ENCODE measurements at regions not wholly inside any gene's neighbourhood (a gene's known extent, or its start where the extent isn't known, plus 50 kb on each side); places are given as distances from the start of the nearest gene placed in this dataset.

DNA sequence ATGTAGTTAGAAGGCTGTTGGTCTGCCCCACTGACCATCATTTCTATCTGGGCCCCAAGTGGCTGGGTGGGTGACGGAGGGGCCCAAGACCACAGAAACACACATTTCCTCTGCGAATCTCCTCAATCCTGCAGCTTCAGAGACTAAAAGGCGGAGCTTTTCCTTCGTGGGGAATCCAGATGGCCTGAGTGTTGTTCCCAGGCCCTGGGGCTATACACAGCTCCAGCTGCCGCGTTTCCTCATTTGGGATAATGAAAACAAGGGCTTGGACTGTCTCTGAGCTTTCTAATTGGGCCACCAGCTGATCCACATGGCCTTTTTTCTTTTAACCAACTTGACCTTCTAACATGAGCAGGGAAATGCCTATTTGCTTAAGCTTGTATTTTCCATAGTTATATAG, 339.9 kb downstream of the CXCL12 start:
- Histone ChIP-seq H3K27me3 (replicated peaks in 1 of 7) (peaks cover 0 to 13% (median 0%) of the 10 kb centered on the region in 7 donors), H3K27ac (peak overlapping the region in 6 of 8 donors; percentile 6 to 50 (median 37)), H3K4me3 (no peak overlapping the region), H3K4me1 (peaks cover 0 to 7% (median 0%) of the 10 kb centered on the region in 6 donors), H3K9me3 (no peaks in the 10 kb centered on the region), H3K36me3 (no peaks in the 10 kb centered on the region)
- intact Hi-C loops (cut with DNase I; ENCODE audit: low total_unique reads), result no loop called here
- no peak for TF ChIP-seq POLR2AphosphoS5 (IDR thresholded peaks at IDR 0.05)
- no peak for TF ChIP-seq CTCF (IDR thresholded peaks at IDR 0.05 in 8 of 11, conservative IDR thresholded peaks at IDR 0.05 in 3 of 11)
- TF ChIP-seq POLR2A (IDR thresholded peaks at IDR 0.05), result no peak
- no peak for DNase-seq
- 59 to 79% (median 78%) methylated on average over 6 of the region's 6 CpGs for WGBS, 5 donors

DNA sequence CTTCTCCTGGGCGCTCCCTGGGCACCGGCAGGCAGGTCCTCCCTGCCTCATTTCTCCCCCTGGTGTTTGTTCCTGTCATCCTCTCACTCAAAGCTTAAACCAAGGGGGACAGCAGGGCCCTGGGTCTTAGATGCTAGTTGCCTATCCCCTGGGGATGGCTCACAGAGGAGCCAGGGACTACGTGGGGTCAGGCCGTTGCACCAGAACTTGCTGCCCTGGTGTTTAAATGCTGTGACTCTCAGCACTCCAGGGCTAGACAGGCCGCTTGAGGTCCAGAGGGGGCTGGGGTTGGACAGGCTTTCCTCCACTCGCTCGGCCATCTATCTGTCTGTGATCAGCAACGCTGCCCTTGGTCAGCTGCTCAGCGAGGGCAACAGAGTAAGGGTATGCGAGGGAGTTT, 340.3 kb downstream of the CXCL12 start:
- peaks cover 0 to 7% (median 0%) of the 10 kb centered on the region in 6 donors for H3K4me1 ChIP-seq
- intact Hi-C loops (cut with DNase I; ENCODE audit: low total_unique reads), result no loop called here
- H3K27me3 ChIP-seq (replicated peaks in 1 of 7), result peaks cover 0 to 8% (median 0%) of the 10 kb centered on the region in 7 donors
- 84 to 93% (median 88%) methylated on average over 8 to 10 of the region's 10 CpGs for WGBS, 5 donors
- H3K4me3 ChIP-seq, result no peak overlapping the region
- DNase-seq, result no peak
- no peaks in the 10 kb centered on the region for H3K36me3 ChIP-seq
- no peaks in the 10 kb centered on the region for H3K9me3 ChIP-seq
- peak overlapping the region in 6 of 8 donors; percentile 6 to 50 (median 37) for H3K27ac ChIP-seq
- TF ChIP-seq CTCF (IDR thresholded peaks at IDR 0.05 in 8 of 11, conservative IDR thresholded peaks at IDR 0.05 in 3 of 11) (no peak), POLR2A (IDR thresholded peaks at IDR 0.05) (no peak), POLR2AphosphoS5 (IDR thresholded peaks at IDR 0.05) (no peak)

- intact Hi-C loops (cut with DNase I; ENCODE audit: low total_unique reads), result no loop called here
- Histone ChIP-seq H3K27me3 (replicated peaks in 1 of 7) (peaks cover 0 to 1% (median 0%) of the 10 kb centered on the region in 7 donors), H3K9me3 (no peaks in the 10 kb centered on the region), H3K27ac (peak overlapping the region in 1 of 8 donors; percentile 37), H3K36me3 (no peaks in the 10 kb centered on the region), H3K4me1 (peaks cover 0 to 7% (median 0%) of the 10 kb centered on the region in 6 donors), H3K4me3 (no peak overlapping the region)
- DNase-seq, result no peak
- 81 to 93% (median 88%) methylated on average over 14 of the region's 14 CpGs for WGBS, 5 donors
- TF ChIP-seq POLR2AphosphoS5 (IDR thresholded peaks at IDR 0.05) (no peak), POLR2A (IDR thresholded peaks at IDR 0.05) (no peak), CTCF (IDR thresholded peaks at IDR 0.05 in 8 of 11, conservative IDR thresholded peaks at IDR 0.05 in 3 of 11) (no peak)
Observed at GRCh38 chr10:44043646-44044375, 341.1 kb downstream of the CXCL12 start.

DNA sequence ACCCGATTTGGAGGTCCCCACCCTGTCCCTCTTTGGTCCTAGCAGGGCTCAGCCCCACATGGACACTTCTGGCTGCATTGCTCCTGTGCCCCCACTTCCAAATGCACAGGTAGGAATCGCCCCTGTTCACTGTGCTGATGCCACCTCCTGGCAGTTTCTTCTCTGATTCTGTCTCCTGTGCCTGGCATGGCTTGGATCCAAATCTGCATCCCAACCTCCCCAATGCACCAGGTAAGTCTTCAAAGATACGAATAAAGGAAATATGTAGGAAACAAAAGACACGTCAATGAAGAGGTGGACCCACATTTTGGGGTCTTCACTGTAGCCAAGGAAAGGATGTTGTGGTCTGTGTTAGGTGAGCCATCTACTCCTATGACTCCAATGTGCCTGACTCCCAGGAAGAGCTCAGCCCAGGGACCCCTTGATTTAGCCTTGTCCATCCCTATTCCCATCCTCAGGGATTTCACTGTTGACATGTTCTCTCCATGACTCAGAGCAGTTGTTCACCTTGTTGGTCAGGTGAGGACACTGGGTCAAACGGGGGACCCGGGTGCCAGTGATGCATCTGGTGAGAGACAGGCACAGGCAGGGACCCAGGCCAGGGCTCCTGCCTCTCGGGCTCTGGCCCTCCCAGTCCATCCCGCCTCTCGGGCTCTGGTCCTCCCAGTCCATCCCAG, 341.8 kb downstream of the CXCL12 start:
- intact Hi-C loops (cut with DNase I; ENCODE audit: low total_unique reads), result no loop called here

More for the DNA sequence above, 341.8 kb downstream of the CXCL12 start:
- Histone ChIP-seq H3K4me1 (peaks cover 0 to 7% (median 0%) of the 10 kb centered on the region in 6 donors), H3K4me3 (no peak overlapping the region), H3K27me3 (replicated peaks in 1 of 7) (no peaks in the 10 kb centered on the region), H3K9me3 (no peaks in the 10 kb centered on the region), H3K36me3 (no peaks in the 10 kb centered on the region), H3K27ac (no peak overlapping the region)
- no peak for TF ChIP-seq CTCF (IDR thresholded peaks at IDR 0.05 in 8 of 11, conservative IDR thresholded peaks at IDR 0.05 in 3 of 11)
- no peak for TF ChIP-seq POLR2A (IDR thresholded peaks at IDR 0.05)
- TF ChIP-seq POLR2AphosphoS5 (IDR thresholded peaks at IDR 0.05), result no peak
- no peak for DNase-seq
- 70 to 85% (median 73%) methylated on average over 8 to 9 of the region's 9 CpGs for WGBS, 5 donors
